T-helper 1 cell treated with Interleukin-12 subunit alpha and Interleukin-12 subunit beta and Interleukin-4 antibody, amounts not matched to agents 30 μg/mL and 1 μg/mL, for 36 hours (primary cell): ENCODE measurements at regions not wholly inside any gene's neighbourhood (a gene's known extent, or its start where the extent isn't known, plus 50 kb on each side); places are given as distances from the start of the nearest gene placed in this dataset.

Experiments used
- H3K27ac Mint-ChIP-seq: one replicate; pipeline ENCODE4 v1.8.0; 2021; ENCODE audit warnings: mild to moderate bottlenecking, mixed read lengths
- H3K27me3 Mint-ChIP-seq: one replicate; pipeline ENCODE4 v1.8.0; 2021; ENCODE audit warnings: low read depth, mixed read lengths
- H3K36me3 Mint-ChIP-seq: one replicate; pipeline ENCODE4 v1.8.0; 2021; ENCODE audit warnings: low read depth, mixed read lengths
- H3K4me1 Mint-ChIP-seq: one replicate; pipeline ENCODE4 v1.8.0; 2021; ENCODE audit warnings: low read depth, mixed read lengths
- H3K4me3 Mint-ChIP-seq: one replicate; pipeline ENCODE4 v1.8.0; 2021; ENCODE audit warnings: mild to moderate bottlenecking, moderate library complexity, mixed read lengths
- H3K9me3 Mint-ChIP-seq: one replicate; pipeline ENCODE4 v1.8.0; 2021; ENCODE audit warnings: mixed read lengths

- H3K36me3 Mint-ChIP-seq = no peaks in the 10 kb centered on the region
- no peak overlapping the region for H3K27ac Mint-ChIP-seq
- no peak overlapping the region for H3K4me3 Mint-ChIP-seq
These were observed 133.9 kb upstream of the MYLIP start for GRCh38 chr6:15994814-15995459.

GRCh38 chr6:15993716-15994228 is 135.1 kb upstream of the MYLIP start:
- Mint-ChIP-seq H3K4me1 (peaks cover 8% of the 10 kb centered on the region), H3K27me3 (peaks cover 7% of the 10 kb centered on the region), H3K27ac (no peak overlapping the region), H3K9me3 (no peaks in the 10 kb centered on the region), H3K36me3 (no peaks in the 10 kb centered on the region), H3K4me3 (no peak overlapping the region)

More at GRCh38 chr6:15994814-15995459, 133.9 kb upstream of the MYLIP start:
- H3K4me1 Mint-ChIP-seq = peaks cover 4% of the 10 kb centered on the region
- peaks cover 7% of the 10 kb centered on the region for H3K27me3 Mint-ChIP-seq
- H3K9me3 Mint-ChIP-seq = no peaks in the 10 kb centered on the region

DNA sequence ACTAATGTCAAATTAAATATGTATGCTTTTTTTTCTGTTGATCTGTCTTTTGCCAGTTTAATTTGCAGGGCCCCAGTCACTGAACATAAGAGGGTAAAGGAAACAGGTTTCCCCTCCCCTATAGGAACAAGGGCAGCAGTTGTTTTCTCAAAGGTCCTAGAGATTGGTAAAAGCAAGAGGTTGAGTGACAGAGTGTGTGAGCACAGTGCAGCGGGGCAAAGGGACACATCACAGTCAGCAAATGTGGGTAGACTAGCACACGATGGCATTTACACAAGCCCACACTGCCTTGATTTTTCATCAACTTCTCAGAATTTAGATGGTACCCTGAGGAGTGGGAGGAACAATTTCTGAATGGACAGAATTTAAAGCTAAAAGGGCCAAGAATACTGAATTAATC is 138.7 kb upstream of the MYLIP start:
- Mint-ChIP-seq H3K4me1 (peaks cover 10% of the 10 kb centered on the region), H3K9me3 (no peaks in the 10 kb centered on the region), H3K27ac (no peak overlapping the region), H3K36me3 (no peaks in the 10 kb centered on the region), H3K4me3 (no peak overlapping the region), H3K27me3 (peaks cover 4% of the 10 kb centered on the region)

GRCh38 chr6:15989397-15989796 is 139.5 kb upstream of the MYLIP start:
- Mint-ChIP-seq H3K4me1 (peaks cover 6% of the 10 kb centered on the region), H3K4me3 (no peak overlapping the region), H3K36me3 (no peaks in the 10 kb centered on the region), H3K27ac (no peak overlapping the region), H3K9me3 (no peaks in the 10 kb centered on the region), H3K27me3 (peaks cover 4% of the 10 kb centered on the region)

DNA sequence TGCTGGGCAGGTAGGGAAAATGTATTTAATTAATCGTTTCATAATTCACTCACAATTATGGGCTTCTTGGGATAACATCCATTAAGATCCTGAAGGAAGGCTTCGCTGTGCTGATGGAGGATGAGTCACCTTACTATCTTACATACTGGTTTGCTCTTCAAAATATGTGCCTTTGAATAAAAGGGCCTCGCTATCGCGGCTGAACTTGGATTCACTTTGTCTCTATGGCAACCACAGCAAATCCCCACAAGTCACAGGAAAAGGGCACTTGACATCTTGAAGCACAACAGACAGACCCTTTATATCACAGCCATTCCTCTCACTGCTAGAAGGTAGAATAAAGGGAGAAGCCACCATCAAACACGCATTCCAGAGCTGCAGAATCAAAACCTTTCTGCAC is 141.3 kb upstream of the MYLIP start:
- no peaks in the 10 kb centered on the region for H3K36me3 Mint-ChIP-seq
- H3K4me1 Mint-ChIP-seq = peaks cover 6% of the 10 kb centered on the region
- H3K4me3 Mint-ChIP-seq = no peak overlapping the region
- peaks cover 4% of the 10 kb centered on the region for H3K27me3 Mint-ChIP-seq
- H3K9me3 Mint-ChIP-seq = no peaks in the 10 kb centered on the region
- no peak overlapping the region for H3K27ac Mint-ChIP-seq

- Mint-ChIP-seq H3K27ac (no peak overlapping the region), H3K9me3 (no peaks in the 10 kb centered on the region)
These were observed 142.8 kb upstream of the MYLIP start for GRCh38 chr6:15986027-15986629.

DNA sequence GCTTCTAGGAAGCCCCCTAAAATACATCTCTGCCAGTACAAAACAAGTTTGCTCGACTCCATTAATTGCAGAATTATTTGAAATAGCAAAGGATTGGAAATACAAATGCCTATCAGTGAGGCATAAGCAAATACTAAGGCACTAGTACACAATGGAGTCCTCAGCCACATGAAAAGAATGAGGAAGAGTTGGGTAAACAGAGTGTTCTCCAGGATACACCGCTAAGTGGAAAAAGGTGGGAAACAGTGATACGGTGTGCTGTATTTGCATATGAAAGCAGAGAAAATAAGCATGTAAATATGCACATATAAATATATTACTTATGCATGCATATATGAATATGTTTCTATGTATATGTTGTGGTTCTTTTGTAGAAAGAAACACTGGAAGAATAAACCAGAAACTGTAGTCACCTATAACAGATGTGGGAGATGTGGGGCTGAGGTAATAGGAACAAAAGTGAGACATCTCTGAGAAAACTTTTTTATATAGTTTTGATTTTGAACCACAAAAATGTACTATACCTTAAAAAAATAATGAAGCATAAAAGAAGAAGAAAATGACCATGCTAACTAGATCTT is 143.4 kb upstream of the MYLIP start:
- H3K4me1 Mint-ChIP-seq = peaks cover 6% of the 10 kb centered on the region
- no peaks in the 10 kb centered on the region for H3K27me3 Mint-ChIP-seq
- no peak overlapping the region for H3K27ac Mint-ChIP-seq
- no peaks in the 10 kb centered on the region for H3K36me3 Mint-ChIP-seq
- H3K4me3 Mint-ChIP-seq = no peak overlapping the region
- H3K9me3 Mint-ChIP-seq = no peaks in the 10 kb centered on the region

More at GRCh38 chr6:15986027-15986629, 142.8 kb upstream of the MYLIP start:
- H3K27me3 Mint-ChIP-seq = no peaks in the 10 kb centered on the region
- H3K4me3 Mint-ChIP-seq = no peak overlapping the region
- no peaks in the 10 kb centered on the region for H3K36me3 Mint-ChIP-seq
- H3K4me1 Mint-ChIP-seq = peaks cover 6% of the 10 kb centered on the region

GRCh38 chr6:15981956-15982355 is 146.9 kb upstream of the MYLIP start:
- H3K4me3 Mint-ChIP-seq = no peak overlapping the region

DNA sequence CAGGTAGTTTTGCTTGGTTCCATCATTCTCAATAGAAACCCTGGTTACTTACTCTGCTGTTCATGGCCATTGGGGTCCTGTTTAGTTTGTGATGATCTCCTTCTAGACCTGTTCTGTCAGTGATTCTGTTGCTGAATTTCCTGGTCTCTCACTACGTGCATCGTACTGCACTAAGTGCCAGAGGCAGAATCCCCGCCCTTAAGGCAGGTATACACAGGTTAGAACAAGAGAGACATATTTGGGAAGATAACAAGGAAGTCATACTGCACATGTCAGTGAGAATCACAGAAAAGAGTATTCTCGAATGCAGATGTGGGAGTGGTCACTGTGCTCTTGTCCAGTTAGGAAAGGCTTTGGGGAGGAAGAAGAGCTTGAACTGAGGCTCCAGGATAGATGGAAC is 148.1 kb upstream of the MYLIP start:
- Mint-ChIP-seq H3K4me1 (peaks cover 2% of the 10 kb centered on the region), H3K36me3 (no peaks in the 10 kb centered on the region), H3K27me3 (no peaks in the 10 kb centered on the region), H3K27ac (no peak overlapping the region), H3K4me3 (no peak overlapping the region), H3K9me3 (no peaks in the 10 kb centered on the region)

More at GRCh38 chr6:15981956-15982355, 146.9 kb upstream of the MYLIP start:
- H3K27ac Mint-ChIP-seq = no peak overlapping the region
- peaks cover 2% of the 10 kb centered on the region for H3K4me1 Mint-ChIP-seq
- no peaks in the 10 kb centered on the region for H3K27me3 Mint-ChIP-seq
- H3K36me3 Mint-ChIP-seq = no peaks in the 10 kb centered on the region
- no peaks in the 10 kb centered on the region for H3K9me3 Mint-ChIP-seq

- no peaks in the 10 kb centered on the region for H3K27me3 Mint-ChIP-seq
- peaks cover 11% of the 10 kb centered on the region for H3K9me3 Mint-ChIP-seq
- H3K36me3 Mint-ChIP-seq = peaks cover 2% of the 10 kb centered on the region
- H3K4me1 Mint-ChIP-seq = no peaks in the 10 kb centered on the region
- H3K27ac Mint-ChIP-seq = no peak overlapping the region
- no peak overlapping the region for H3K4me3 Mint-ChIP-seq
These were observed 150.5 kb upstream of the MYLIP start for GRCh38 chr6:15978426-15978825.

- Mint-ChIP-seq H3K36me3 (peaks cover 2% of the 10 kb centered on the region), H3K4me3 (no peak overlapping the region), H3K4me1 (no peaks in the 10 kb centered on the region), H3K9me3 (peaks cover 11% of the 10 kb centered on the region), H3K27me3 (no peaks in the 10 kb centered on the region), H3K27ac (no peak overlapping the region)
These were observed 151.8 kb upstream of the MYLIP start for GRCh38 chr6:15977050-15977449.

- Mint-ChIP-seq H3K9me3 (peaks cover 11% of the 10 kb centered on the region), H3K27ac (no peak overlapping the region), H3K27me3 (no peaks in the 10 kb centered on the region), H3K4me3 (no peak overlapping the region), H3K36me3 (peaks cover 2% of the 10 kb centered on the region), H3K4me1 (no peaks in the 10 kb centered on the region)
These were observed 154.1 kb upstream of the MYLIP start for GRCh38 chr6:15974817-15975216.

DNA sequence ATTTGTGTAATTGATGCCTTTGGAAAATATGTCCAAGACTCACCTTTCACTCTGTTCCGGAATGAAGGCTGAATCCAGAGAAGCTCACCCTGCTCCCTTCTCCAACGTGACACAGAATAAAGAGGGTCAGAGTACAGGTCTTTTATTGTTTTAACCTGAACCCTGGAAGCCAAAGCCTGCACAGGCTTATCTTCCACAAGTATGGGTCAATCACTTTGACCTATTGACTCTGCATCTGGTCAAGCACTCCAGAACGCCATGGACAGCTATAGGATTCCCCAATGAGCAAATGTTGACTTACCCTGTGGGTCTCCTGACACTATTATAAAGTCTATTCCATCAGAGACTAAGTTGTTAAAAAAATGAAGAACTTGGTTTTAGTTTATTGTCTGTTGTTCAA is 158.4 kb upstream of the MYLIP start:
- H3K4me3 Mint-ChIP-seq = no peak overlapping the region
- H3K4me1 Mint-ChIP-seq = no peaks in the 10 kb centered on the region
- no peaks in the 10 kb centered on the region for H3K27me3 Mint-ChIP-seq
- peaks cover 2% of the 10 kb centered on the region for H3K36me3 Mint-ChIP-seq
- H3K9me3 Mint-ChIP-seq = peaks cover 11% of the 10 kb centered on the region
- H3K27ac Mint-ChIP-seq = no peak overlapping the region

DNA sequence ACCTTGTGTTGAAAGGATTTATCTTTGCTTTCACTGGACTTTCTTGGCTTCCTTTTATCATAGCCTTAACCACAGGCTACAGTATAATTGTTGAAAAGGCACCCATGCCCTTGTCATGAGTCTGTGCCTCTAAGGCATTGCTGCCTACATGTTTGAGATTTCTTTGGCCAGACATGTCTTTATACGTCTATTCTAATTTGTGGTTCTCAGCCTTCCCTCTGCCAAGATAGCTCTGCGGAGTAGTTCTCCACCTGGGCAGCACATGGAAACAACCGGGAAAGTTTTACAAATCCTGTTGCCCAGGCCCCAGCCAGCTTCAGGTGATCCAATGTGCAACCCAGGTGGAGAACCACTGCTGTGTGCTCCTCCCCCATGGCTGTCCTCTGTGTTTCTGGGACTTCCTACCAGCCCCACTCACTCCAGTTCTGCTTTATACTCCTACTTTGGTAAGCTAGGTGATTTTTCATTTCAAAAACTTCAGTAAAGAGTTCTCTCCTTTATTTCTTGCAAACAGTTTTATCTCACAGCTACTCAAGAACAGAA is 159.6 kb upstream of the MYLIP start:
- Mint-ChIP-seq H3K27ac (no peak overlapping the region), H3K36me3 (no peaks in the 10 kb centered on the region), H3K4me1 (no peaks in the 10 kb centered on the region), H3K27me3 (no peaks in the 10 kb centered on the region), H3K4me3 (no peak overlapping the region), H3K9me3 (peaks cover 7% of the 10 kb centered on the region)

DNA sequence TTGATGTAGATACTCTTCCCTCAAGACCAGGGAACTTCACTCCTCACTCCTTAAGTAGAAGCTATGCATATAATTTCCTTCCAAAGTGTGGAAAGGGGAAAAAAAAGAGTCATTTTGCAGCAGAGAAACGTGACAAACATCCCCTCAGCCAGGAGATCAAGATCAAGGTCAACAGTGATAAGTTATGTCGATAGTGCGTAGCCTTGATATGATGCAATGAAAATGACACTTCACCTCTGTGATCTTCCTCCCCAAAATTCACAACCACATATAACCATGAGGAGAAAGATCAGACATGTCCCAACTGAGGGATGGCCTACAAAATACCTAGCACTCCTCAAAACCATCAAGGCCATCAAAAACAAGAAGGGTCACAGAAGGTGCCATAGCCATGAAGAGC is 160.4 kb upstream of the MYLIP start:
- no peaks in the 10 kb centered on the region for H3K36me3 Mint-ChIP-seq
- no peaks in the 10 kb centered on the region for H3K9me3 Mint-ChIP-seq
- peaks cover 4% of the 10 kb centered on the region for H3K4me1 Mint-ChIP-seq
- H3K27me3 Mint-ChIP-seq = no peaks in the 10 kb centered on the region
- H3K27ac Mint-ChIP-seq = no peak overlapping the region
- no peak overlapping the region for H3K4me3 Mint-ChIP-seq
